Neural crest cell (in vitro differentiated cells): ENCODE measurements at regions not wholly inside any gene's neighbourhood (a gene's known extent, or its start where the extent isn't known, plus 50 kb on each side); places are given as distances from the start of the nearest gene placed in this dataset.

Experiments
- DNase-seq: peaks from one replicate; pipeline ENCODE4 v3.0.0; 2021; ENCODE audit warnings: low read depth, mixed read lengths, low spot score
- H3K27ac Mint-ChIP-seq: one replicate; pipeline ENCODE4 v1.8.0; 2021; ENCODE audit warnings: mild to moderate bottlenecking, mixed read lengths; ENCODE audit not compliant: unreplicated experiment
- H3K27me3 Mint-ChIP-seq: 2 replicates; pipeline ENCODE4 v1.8.0; 2021; ENCODE audit warnings: low read depth, mild to moderate bottlenecking, mixed read lengths
- H3K36me3 Mint-ChIP-seq: 2 replicates; pipeline ENCODE4 v1.8.0; 2021; ENCODE audit warnings: low read depth, mild to moderate bottlenecking, mixed read lengths
- H3K4me1 Mint-ChIP-seq: 2 replicates; pipeline ENCODE4 v1.8.0; 2021; ENCODE audit warnings: mixed read lengths
- H3K4me3 Mint-ChIP-seq: one replicate; pipeline ENCODE4 v1.8.0; 2021; ENCODE audit warnings: mild to moderate bottlenecking, mixed read lengths
- H3K9me3 Mint-ChIP-seq: 2 replicates; pipeline ENCODE4 v1.8.0; 2021; ENCODE audit warnings: mixed read lengths
- CTCF ChIP-seq: fragments of 200-600 bp; sonication (generic); conservative IDR thresholded peaks from 2 replicates; pipeline ENCODE4 v1.5.0; 2021; ENCODE audit warnings: antibody characterized with exemption, mild to moderate bottlenecking

- Mint-ChIP-seq H3K27me3 (no peaks in the 10 kb centered on the region), H3K4me3 (no peak overlapping the region), H3K4me1 (no peaks in the 10 kb centered on the region), H3K9me3 (peaks cover 4% of the 10 kb centered on the region), H3K36me3 (no peaks in the 10 kb centered on the region), H3K27ac (no peak overlapping the region)
- no peak for TF ChIP-seq CTCF
- no peak for DNase-seq
Observed at GRCh38 chr6:78482801-78483552, 384.4 kb upstream of the IRAK1BP1 start.

- H3K9me3 Mint-ChIP-seq: peaks cover 3% of the 10 kb centered on the region
- no peaks in the 10 kb centered on the region for H3K4me1 Mint-ChIP-seq
- H3K27me3 Mint-ChIP-seq: no peaks in the 10 kb centered on the region
- H3K4me3 Mint-ChIP-seq: no peak overlapping the region
- DNase-seq: no peak
- H3K27ac Mint-ChIP-seq: no peak overlapping the region
- no peaks in the 10 kb centered on the region for H3K36me3 Mint-ChIP-seq
- TF ChIP-seq CTCF: no peak
Observed at GRCh38 chr6:78483553-78484197, 383.7 kb upstream of the IRAK1BP1 start.

GRCh38 chr6:78484198-78485064 is 382.9 kb upstream of the IRAK1BP1 start:
- H3K27me3 Mint-ChIP-seq: no peaks in the 10 kb centered on the region
- H3K36me3 Mint-ChIP-seq: no peaks in the 10 kb centered on the region
- no peak overlapping the region for H3K27ac Mint-ChIP-seq
- TF ChIP-seq CTCF: no peak
- H3K9me3 Mint-ChIP-seq: no peaks in the 10 kb centered on the region
- DNase-seq: no peak
- no peaks in the 10 kb centered on the region for H3K4me1 Mint-ChIP-seq
- no peak overlapping the region for H3K4me3 Mint-ChIP-seq

- no peak overlapping the region for H3K27ac Mint-ChIP-seq
Observed at GRCh38 chr6:78487401-78487800, 379.9 kb upstream of the IRAK1BP1 start.

More at GRCh38 chr6:78487401-78487800, 379.9 kb upstream of the IRAK1BP1 start:
- no peak for DNase-seq
- Mint-ChIP-seq H3K27me3 (no peaks in the 10 kb centered on the region), H3K4me3 (no peak overlapping the region), H3K4me1 (no peaks in the 10 kb centered on the region), H3K9me3 (no peaks in the 10 kb centered on the region), H3K36me3 (no peaks in the 10 kb centered on the region)
- no peak for TF ChIP-seq CTCF
